Fibroblast of mammary gland (primary cell): ENCODE measurements at regions not wholly inside any gene's neighbourhood (a gene's known extent, or its start where the extent isn't known, plus 50 kb on each side); places are given as distances from the start of the nearest gene placed in this dataset.

Experiments
- DNase-seq: peaks from one replicate; pipeline ENCODE4 v3.0.0-alpha.2; 2010; ENCODE audit warnings: low read depth
- H3K4me3 ChIP-seq: 2 replicates; pipeline ENCODE4 v1.5.1; 2011; ENCODE audit warnings: low read depth, mild to moderate bottlenecking, low read length, moderate library complexity; ENCODE audit not compliant: control insufficient read depth
- CTCF ChIP-seq: conservative IDR thresholded peaks from 2 replicates; pipeline ENCODE4 v1.5.1; 2011; ENCODE audit warnings: low read depth, low read length, inconsistent platforms; ENCODE audit not compliant: control insufficient read depth, insufficient read depth

- TF ChIP-seq CTCF: no peak
- DNase-seq: no peak
- H3K4me3 ChIP-seq: no peak overlapping the region
These were observed 75.1 kb upstream of the NT5C1B start for GRCh38 chr2:18664421-18664820.

- DNase-seq: no peak
- H3K4me3 ChIP-seq: no peak overlapping the region
- TF ChIP-seq CTCF: no peak
These were observed 74.5 kb upstream of the NT5C1B start for GRCh38 chr2:18663861-18664260.

- H3K4me3 ChIP-seq: no peak overlapping the region
- DNase-seq: peak; percentile 17
- no peak for TF ChIP-seq CTCF
These were observed 73.3 kb upstream of the NT5C1B start for GRCh38 chr2:18662689-18663088.

GRCh38 chr2:18659915-18660314, 70.5 kb upstream of the NT5C1B start:
- DNase-seq: no peak
- TF ChIP-seq CTCF: no peak

GRCh38 chr2:18656048-18656447, 66.7 kb upstream of the NT5C1B start:
- no peak for TF ChIP-seq CTCF
- no peak for DNase-seq
- no peak overlapping the region for H3K4me3 ChIP-seq

More at GRCh38 chr2:18659915-18660314, 70.5 kb upstream of the NT5C1B start:
- H3K4me3 ChIP-seq: no peak overlapping the region

- H3K4me3 ChIP-seq: no peak overlapping the region
- DNase-seq: peak; percentile 29
- no peak for TF ChIP-seq CTCF
These were observed 62.7 kb upstream of the NT5C1B start for GRCh38 chr2:18651842-18652774.
